Effector memory CD4-positive, alpha-beta T cell (primary cell): ENCODE measurements at regions not wholly inside any gene's neighbourhood (a gene's known extent, or its start where the extent isn't known, plus 50 kb on each side); places are given as distances from the start of the nearest gene placed in this dataset.

Experiments used
- DNase-seq, 3 donors: peaks; one replicate each; pipeline ENCODE4 v3.0.0-alpha.2; 2020
- H3K27ac ChIP-seq: 2 replicates; pipeline ENCODE4 v1.7.0; 2013; ENCODE audit warnings: mild to moderate bottlenecking, low read length, moderate library complexity; ENCODE audit not compliant: insufficient read depth, poor library complexity, severe bottlenecking
- H3K27me3 ChIP-seq: replicated peaks from 2 replicates; pipeline ENCODE4 v1.7.0; 2013; ENCODE audit warnings: mild to moderate bottlenecking, low read length; ENCODE audit not compliant: insufficient read depth, control insufficient read depth, poor library complexity, severe bottlenecking
- H3K36me3 ChIP-seq: 2 replicates; pipeline ENCODE4 v1.7.0; 2013; ENCODE audit warnings: mild to moderate bottlenecking, low read length, moderate library complexity; ENCODE audit not compliant: control insufficient read depth, insufficient read depth
- H3K4me1 ChIP-seq: 2 replicates; pipeline ENCODE4 v1.7.0; 2013; ENCODE audit warnings: low read length, mild to moderate bottlenecking; ENCODE audit not compliant: control insufficient read depth, insufficient read depth, poor library complexity, severe bottlenecking
- H3K4me3 ChIP-seq: 2 replicates; pipeline ENCODE4 v1.7.0; 2013; ENCODE audit warnings: low read length, low read depth, mild to moderate bottlenecking; ENCODE audit not compliant: insufficient read depth, poor library complexity, severe bottlenecking
- H3K9me3 ChIP-seq: 2 replicates; pipeline ENCODE4 v1.7.0; 2013; ENCODE audit warnings: mild to moderate bottlenecking, low read length, moderate library complexity; ENCODE audit not compliant: control insufficient read depth

- DNase-seq: no peak
- H3K27me3 ChIP-seq: no peaks in the 10 kb centered on the region
- H3K27ac ChIP-seq: no peak overlapping the region
- no peaks in the 10 kb centered on the region for H3K4me1 ChIP-seq
- no peaks in the 10 kb centered on the region for H3K9me3 ChIP-seq
- no peak overlapping the region for H3K4me3 ChIP-seq
- H3K36me3 ChIP-seq: no peaks in the 10 kb centered on the region
These were observed 58.4 kb upstream of the RAPGEF1 start for GRCh38 chr9:131798246-131798645.

GRCh38 chr9:131794393-131794792 is 54.5 kb upstream of the RAPGEF1 start:
- Histone ChIP-seq H3K27ac (no peak overlapping the region), H3K9me3 (no peaks in the 10 kb centered on the region), H3K36me3 (no peaks in the 10 kb centered on the region), H3K4me3 (no peak overlapping the region), H3K27me3 (no peaks in the 10 kb centered on the region), H3K4me1 (no peaks in the 10 kb centered on the region)
- no peak for DNase-seq

GRCh38 chr9:131791542-131792254 is 51.8 kb upstream of the RAPGEF1 start:
- Histone ChIP-seq H3K27ac (no peak overlapping the region), H3K4me3 (no peak overlapping the region), H3K4me1 (no peaks in the 10 kb centered on the region), H3K36me3 (no peaks in the 10 kb centered on the region), H3K9me3 (no peaks in the 10 kb centered on the region), H3K27me3 (no peaks in the 10 kb centered on the region)
- no peak for DNase-seq
